ENCODE measurements at regions not wholly inside any gene's neighbourhood (a gene's known extent, or its start where the extent isn't known, plus 50 kb on each side); places are given as distances from the start of the nearest gene placed in this dataset.

DNA sequence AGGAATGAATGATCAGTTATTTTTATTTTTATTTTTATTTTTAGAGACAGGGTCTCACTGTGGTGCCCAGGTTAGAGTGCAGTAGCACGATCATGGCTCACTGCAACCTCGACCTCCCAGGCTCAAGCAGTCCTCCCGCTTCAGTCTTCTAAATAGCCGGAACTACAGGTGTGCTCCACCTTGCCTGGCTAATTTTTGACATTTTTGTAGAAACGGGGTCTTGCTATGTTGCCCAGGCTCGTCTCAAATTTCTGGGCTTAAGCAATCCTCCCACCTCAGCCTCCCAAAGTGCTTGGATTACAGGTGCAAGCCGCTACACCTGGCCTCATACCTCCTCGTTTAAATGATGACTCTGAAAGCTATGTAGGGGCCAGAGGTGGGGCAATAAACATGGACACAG, 706.0 kb downstream of the MED13L start:
- TF ChIP-seq, protein P1, sequence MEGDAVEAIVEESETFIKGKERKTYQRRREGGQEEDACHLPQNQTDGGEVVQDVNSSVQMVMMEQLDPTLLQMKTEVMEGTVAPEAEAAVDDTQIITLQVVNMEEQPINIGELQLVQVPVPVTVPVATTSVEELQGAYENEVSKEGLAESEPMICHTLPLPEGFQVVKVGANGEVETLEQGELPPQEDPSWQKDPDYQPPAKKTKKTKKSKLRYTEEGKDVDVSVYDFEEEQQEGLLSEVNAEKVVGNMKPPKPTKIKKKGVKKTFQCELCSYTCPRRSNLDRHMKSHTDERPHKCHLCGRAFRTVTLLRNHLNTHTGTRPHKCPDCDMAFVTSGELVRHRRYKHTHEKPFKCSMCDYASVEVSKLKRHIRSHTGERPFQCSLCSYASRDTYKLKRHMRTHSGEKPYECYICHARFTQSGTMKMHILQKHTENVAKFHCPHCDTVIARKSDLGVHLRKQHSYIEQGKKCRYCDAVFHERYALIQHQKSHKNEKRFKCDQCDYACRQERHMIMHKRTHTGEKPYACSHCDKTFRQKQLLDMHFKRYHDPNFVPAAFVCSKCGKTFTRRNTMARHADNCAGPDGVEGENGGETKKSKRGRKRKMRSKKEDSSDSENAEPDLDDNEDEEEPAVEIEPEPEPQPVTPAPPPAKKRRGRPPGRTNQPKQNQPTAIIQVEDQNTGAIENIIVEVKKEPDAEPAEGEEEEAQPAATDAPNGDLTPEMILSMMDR (IDR thresholded peaks at IDR 0.05), result no peak
- no peak overlapping the region for H3K4me3 Mint-ChIP-seq (ENCODE audit: unreplicated experiment)
- H3K9me3 Mint-ChIP-seq (ENCODE audit: unreplicated experiment), result no peaks in the 10 kb centered on the region
- H3K27me3 Mint-ChIP-seq (ENCODE audit: unreplicated experiment), result no peaks in the 10 kb centered on the region
- no peaks in the 10 kb centered on the region for H3K36me3 Mint-ChIP-seq (ENCODE audit: unreplicated experiment)
- no peaks in the 10 kb centered on the region for H3K4me1 Mint-ChIP-seq (ENCODE audit: unreplicated experiment)
- no peak overlapping the region for H3K27ac Mint-ChIP-seq (ENCODE audit: unreplicated experiment)
- DNase-seq (ENCODE audit: extremely low spot score, unreplicated experiment), result no peak

GRCh38 chr12:115571027-115571426, 706.5 kb downstream of the MED13L start:
- Mint-ChIP-seq H3K27ac (ENCODE audit: unreplicated experiment) (no peak overlapping the region), H3K27me3 (ENCODE audit: unreplicated experiment) (no peaks in the 10 kb centered on the region), H3K9me3 (ENCODE audit: unreplicated experiment) (no peaks in the 10 kb centered on the region), H3K36me3 (ENCODE audit: unreplicated experiment) (no peaks in the 10 kb centered on the region), H3K4me3 (ENCODE audit: unreplicated experiment) (no peak overlapping the region), H3K4me1 (ENCODE audit: unreplicated experiment) (no peaks in the 10 kb centered on the region)
- TF ChIP-seq, protein P1 (IDR thresholded peaks at IDR 0.05), result no peak
- DNase-seq (ENCODE audit: extremely low spot score, unreplicated experiment), result no peak

DNA sequence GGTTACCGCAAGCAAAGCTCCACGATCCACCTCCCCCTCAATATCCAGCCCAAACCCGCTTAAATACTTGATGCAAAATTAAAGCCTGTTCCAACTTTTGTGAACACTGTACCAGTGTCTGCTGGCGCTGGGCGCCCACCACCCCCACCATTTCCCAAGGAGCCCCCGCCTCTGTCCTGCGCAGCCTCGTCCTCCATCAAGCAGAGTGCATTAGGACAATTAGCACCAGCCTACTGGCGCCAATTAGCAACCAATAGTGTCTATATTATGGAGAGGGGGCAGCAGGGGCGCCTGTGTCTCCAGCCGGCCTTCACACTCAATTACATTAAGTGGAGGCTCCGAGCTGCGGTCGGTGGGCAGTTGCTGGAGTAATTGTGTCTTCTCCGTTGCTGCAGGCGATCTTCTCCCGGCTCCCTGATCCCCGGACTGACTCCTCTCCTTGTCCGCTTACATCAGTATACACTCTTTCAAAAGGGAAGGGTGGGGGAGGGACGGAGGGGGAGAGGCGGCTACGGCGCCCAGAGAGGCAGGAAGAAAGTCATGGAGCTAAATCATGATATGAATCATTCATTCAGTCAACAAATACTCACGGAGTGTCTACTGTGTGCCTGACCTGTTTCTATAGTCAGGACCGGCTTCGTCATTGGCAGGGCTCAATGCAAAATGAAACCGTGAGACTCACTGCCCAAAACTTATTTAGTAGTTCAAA, 707.3 kb downstream of the MED13L start:
- Mint-ChIP-seq H3K9me3 (ENCODE audit: unreplicated experiment) (no peaks in the 10 kb centered on the region), H3K36me3 (ENCODE audit: unreplicated experiment) (no peaks in the 10 kb centered on the region), H3K4me1 (ENCODE audit: unreplicated experiment) (no peaks in the 10 kb centered on the region), H3K27me3 (ENCODE audit: unreplicated experiment) (no peaks in the 10 kb centered on the region), H3K27ac (ENCODE audit: unreplicated experiment) (no peak overlapping the region), H3K4me3 (ENCODE audit: unreplicated experiment) (no peak overlapping the region)
- DNase-seq (ENCODE audit: extremely low spot score, unreplicated experiment), result no peak
- TF ChIP-seq, protein P1 (IDR thresholded peaks at IDR 0.05), result no peak

DNA sequence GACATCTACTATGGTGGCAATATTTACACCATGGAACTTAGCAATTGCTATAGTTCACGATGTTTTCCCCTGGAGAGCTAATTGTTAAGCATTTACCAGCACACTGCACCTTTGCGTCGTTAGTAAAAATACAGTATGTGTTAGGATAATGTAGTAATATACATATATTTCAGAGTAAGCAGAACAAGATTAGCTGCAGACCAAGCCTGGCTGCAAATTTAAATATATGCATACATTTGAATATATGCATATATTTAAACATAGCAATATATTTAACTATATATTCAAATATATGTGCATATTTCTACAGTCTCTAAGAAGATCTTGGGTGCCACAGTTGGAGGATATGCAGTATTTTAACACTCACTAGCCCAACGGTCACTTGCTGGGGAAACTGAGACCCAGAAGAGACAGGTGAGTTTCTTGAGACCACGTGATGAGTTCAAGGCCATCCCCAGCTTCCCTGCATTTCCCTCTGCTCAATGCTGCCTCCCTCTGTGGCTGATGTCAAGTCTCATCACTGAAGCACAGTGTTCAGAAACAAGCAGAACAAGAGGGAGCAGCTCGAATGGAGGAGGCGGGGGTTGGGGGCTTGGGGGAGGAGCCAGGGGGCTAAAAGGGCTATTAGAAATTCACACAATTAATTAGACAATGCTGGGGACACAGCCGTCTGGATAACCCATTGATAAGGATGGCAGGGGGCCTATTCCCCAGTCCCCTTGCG, 708.0 kb downstream of the MED13L start:
- Mint-ChIP-seq H3K4me1 (ENCODE audit: unreplicated experiment) (no peaks in the 10 kb centered on the region), H3K4me3 (ENCODE audit: unreplicated experiment) (no peak overlapping the region), H3K9me3 (ENCODE audit: unreplicated experiment) (no peaks in the 10 kb centered on the region), H3K27ac (ENCODE audit: unreplicated experiment) (no peak overlapping the region), H3K36me3 (ENCODE audit: unreplicated experiment) (no peaks in the 10 kb centered on the region), H3K27me3 (ENCODE audit: unreplicated experiment) (no peaks in the 10 kb centered on the region)
- no peak for DNase-seq (ENCODE audit: extremely low spot score, unreplicated experiment)
- TF ChIP-seq, protein P1 (IDR thresholded peaks at IDR 0.05), result no peak

GRCh38 chr12:115558281-115558680, 719.2 kb downstream of the MED13L start:
- Mint-ChIP-seq H3K4me3 (ENCODE audit: unreplicated experiment) (no peak overlapping the region), H3K27ac (ENCODE audit: unreplicated experiment) (no peak overlapping the region), H3K9me3 (ENCODE audit: unreplicated experiment) (peaks cover 28% of the 10 kb centered on the region), H3K27me3 (ENCODE audit: unreplicated experiment) (no peaks in the 10 kb centered on the region), H3K36me3 (ENCODE audit: unreplicated experiment) (no peaks in the 10 kb centered on the region), H3K4me1 (ENCODE audit: unreplicated experiment) (no peaks in the 10 kb centered on the region)
- no peak for DNase-seq (ENCODE audit: extremely low spot score, unreplicated experiment)
- TF ChIP-seq, protein P1 (IDR thresholded peaks at IDR 0.05), result no peak
